Endothelial cell of umbilical vein (primary cell): ENCODE measurements at regions not wholly inside any gene's neighbourhood (a gene's known extent, or its start where the extent isn't known, plus 50 kb on each side); places are given as distances from the start of the nearest gene placed in this dataset.

ENCODE experiments used
- BruUV-seq: library from RNA; stranded (reverse); fragments of 400-500 nt; replicated peaks from 2 replicates; lab custom pipeline; 2021; lab: Mats Ljungman, UMichigan
- CTCF ChIA-PET: fragments of 300-600, 350-600 bp; sonication (Branson Sonifier 250); formaldehyde crosslinking; loops from one replicate; lab custom pipeline; 2021; ENCODE audit warnings: antibody characterized with exemption, inconsistent platforms; lab: Charles Lee
- POLR2A ChIA-PET: fragments of 300-600, 350-600 bp; sonication (Branson Sonifier 250); formaldehyde crosslinking; loops from one replicate; lab custom pipeline; 2021; ENCODE audit warnings: antibody characterized with exemption, inconsistent platforms; lab: Charles Lee
- DNase-seq: peaks from one replicate; pipeline ENCODE4 v3.0.0-alpha.2; 2011; ENCODE audit warnings: low read depth, low spot score
- FAIRE-seq: peaks from 2 replicates; lab custom pipeline; 2011; peaks lifted over from hg19 to GRCh38; lab: Jason Lieb, UNC
- H2AFZ ChIP-seq: 2 replicates; pipeline ENCODE4 v1.6.0; 2012; ENCODE audit warnings: low read depth, low read length, control low read depth, inconsistent platforms
- H3K27ac ChIP-seq: 2 replicates; pipeline ENCODE4 v1.5.1; 2011; ENCODE audit warnings: low read depth, mild to moderate bottlenecking, control low read depth, low read length, moderate library complexity; ENCODE audit not compliant: insufficient read depth
- H3K27me3 ChIP-seq, 2 experiments: 2 replicates each; pipeline versions ENCODE4 v1.6.0 to v1.6.1; 2011; ENCODE audit warnings: low read length in 2 of 2, mixed read lengths in 1 of 2; ENCODE audit not compliant: control insufficient read depth in 2 of 2, insufficient read depth in 2 of 2
- H3K36me3 ChIP-seq, 2 experiments: 2 replicates in 1 of 2; 3 replicates in 1 of 2; pipeline ENCODE4 v1.5.1; 2011; ENCODE audit warnings: low read length in 2 of 2, mild to moderate bottlenecking in 1 of 2, moderate library complexity in 1 of 2; ENCODE audit not compliant: control insufficient read depth in 2 of 2, insufficient read depth in 2 of 2; ENCODE audit errors: extremely low read depth in 1 of 2
- H3K4me1 ChIP-seq: 3 replicates; pipeline ENCODE4 v1.5.1; 2011; ENCODE audit warnings: mild to moderate bottlenecking, low read length; ENCODE audit not compliant: control insufficient read depth, insufficient read depth; ENCODE audit errors: extremely low read depth
- H3K4me2 ChIP-seq: 2 replicates; pipeline ENCODE4 v1.6.1; 2011; ENCODE audit warnings: low read length, control low read depth, mixed read lengths; ENCODE audit not compliant: insufficient read depth
- H3K4me3 ChIP-seq, 3 experiments: fragments of 200-600 bp in 1 of 3; sonication (generic), shearing (Covaris generic) in 1 of 3; replicated peaks in 1 of 3; 2 replicates each; pipeline ENCODE4 v1.5.1; 2011 to 2016; ENCODE audit warnings: control low read depth in 3 of 3, low read length in 3 of 3, mild to moderate bottlenecking in 2 of 3, inconsistent platforms in 1 of 3, low read depth in 1 of 3, moderate library complexity in 1 of 3; ENCODE audit not compliant: insufficient read depth in 1 of 3
- H3K79me2 ChIP-seq: 2 replicates; pipeline ENCODE4 v1.6.0; 2012; ENCODE audit warnings: low read length, inconsistent platforms; ENCODE audit not compliant: control insufficient read depth, insufficient read depth
- H3K9ac ChIP-seq: replicated peaks from 2 replicates; pipeline ENCODE3; 2011; ENCODE audit warnings: low read length, control low read depth; ENCODE audit not compliant: insufficient read depth; ENCODE audit errors: extremely low read depth
- H3K9me1 ChIP-seq: replicated peaks from 3 replicates; pipeline ENCODE4 v1.6.0; 2011; ENCODE audit warnings: mild to moderate bottlenecking, low read length; ENCODE audit not compliant: control insufficient read depth, insufficient read depth; ENCODE audit errors: extremely low read depth
- H3K9me3 ChIP-seq: replicated peaks from 2 replicates; pipeline ENCODE4 v1.5.1; 2012; ENCODE audit warnings: low read length, inconsistent platforms; ENCODE audit not compliant: control insufficient read depth, insufficient read depth
- H4K20me1 ChIP-seq: replicated peaks from 2 replicates; pipeline ENCODE3; 2011; ENCODE audit warnings: mild to moderate bottlenecking, low read length; ENCODE audit not compliant: control insufficient read depth, insufficient read depth; ENCODE audit errors: extremely low read depth
- CTCF ChIP-seq, 2 donors: IDR thresholded peaks; 1 replicate in 1 of 2; 2 replicates in 1 of 2; pipeline ENCODE4 v1.5.1; 2011; ENCODE audit warnings: low read length in 2 of 2, mild to moderate bottlenecking in 2 of 2, moderate library complexity in 2 of 2, control low read depth in 1 of 2, inconsistent platforms in 1 of 2, low read depth in 1 of 2; ENCODE audit not compliant: insufficient read depth in 1 of 2; ENCODE audit errors: extremely low read depth in 1 of 2
- EZH2 ChIP-seq: IDR thresholded peaks from 2 replicates; pipeline ENCODE4 v1.6.1; 2012; ENCODE audit warnings: borderline replicate concordance, low read depth, mild to moderate bottlenecking, moderate library complexity, low read length, inconsistent platforms; ENCODE audit not compliant: severe bottlenecking
- FOS ChIP-seq: IDR thresholded peaks from 2 replicates; pipeline ENCODE4 v1.6.1; 2011; ENCODE audit warnings: mild to moderate bottlenecking, low read length, moderate library complexity, borderline replicate concordance; ENCODE audit not compliant: insufficient read depth
- GATA2 ChIP-seq: IDR thresholded peaks from 2 replicates; pipeline ENCODE4 v1.7.0; 2011; ENCODE audit warnings: low read depth, mild to moderate bottlenecking, moderate library complexity, mixed read lengths, low read length; ENCODE audit not compliant: insufficient read length, insufficient read depth
- JUN ChIP-seq: IDR thresholded peaks from 2 replicates; pipeline ENCODE4 v1.6.1; 2011; ENCODE audit warnings: borderline replicate concordance, low read depth; ENCODE audit not compliant: insufficient read length, insufficient read depth
- MAX ChIP-seq: IDR thresholded peaks from 2 replicates; pipeline ENCODE4 v1.6.1; 2011; ENCODE audit not compliant: insufficient read depth, insufficient read length
- MYC ChIP-seq: IDR thresholded peaks from one replicate; pipeline ENCODE4 v1.6.1; 2011; ENCODE audit warnings: mild to moderate bottlenecking, low read depth, low read length
- POLR2A ChIP-seq: IDR thresholded peaks from 2 replicates; pipeline ENCODE4 v1.6.1; 2012; ENCODE audit warnings: low read depth, mild to moderate bottlenecking, control low read depth, low read length
- POLR2AphosphoS5 ChIP-seq: IDR thresholded peaks from 2 replicates; pipeline ENCODE4 v1.6.1; 2012; ENCODE audit warnings: low read depth, mild to moderate bottlenecking, control low read depth, low read length, moderate library complexity; ENCODE audit not compliant: insufficient read depth
- dilution Hi-C: fragments of 300-500 bp; cut with MboI; formaldehyde crosslinking; loops from one replicate; pipeline ENCODE4 v1.15.0; 2019; ENCODE audit warnings: low sequenced_read_pairs; ENCODE audit not compliant: extremely low pct_ligation_motif_present
- intact Hi-C: fragments of 100-400 bp; cut with micrococcal nuclease; formaldehyde crosslinking; loops from one replicate; pipeline ENCODE4 v1.10.0; 2022

- BruUV-seq = no TSS peak
Observed at GRCh38 chr1:208896768-208897167, 652.6 kb upstream of the PLXNA2 start.

More at GRCh38 chr1:208896768-208897167, 652.6 kb upstream of the PLXNA2 start:
- POLR2A ChIA-PET = no interaction called here
- dilution Hi-C loops = no loop called here
- Histone ChIP-seq H3K9ac (no peak overlapping the region), H3K9me3 (no peaks in the 10 kb centered on the region), H3K4me1 (no peaks in the 10 kb centered on the region), H3K27ac (no peak overlapping the region), H3K4me2 (no peak overlapping the region), H4K20me1 (no peaks in the 10 kb centered on the region), H3K27me3 (no peaks in the 10 kb centered on the region), H3K36me3 (no peaks in the 10 kb centered on the region), H2AFZ (no peak overlapping the region), H3K4me3 (no peak overlapping the region), H3K9me1 (no peaks in the 10 kb centered on the region), H3K79me2 (no peaks in the 10 kb centered on the region)
- CTCF ChIA-PET = no interaction called here
- no peak for TF ChIP-seq POLR2A
- TF ChIP-seq GATA2 = no peak
- TF ChIP-seq FOS = no peak
- TF ChIP-seq CTCF (IDR thresholded peaks at IDR 0.05; ENCODE audit: extremely low read depth in 1 of 2, insufficient read depth in 1 of 2, low read depth in 1 of 2, low read length in 2 of 2) = no peak
- TF ChIP-seq MYC = no peak
- TF ChIP-seq MAX = no peak
- no peak for TF ChIP-seq POLR2AphosphoS5
- TF ChIP-seq EZH2 = no peak
- no peak for TF ChIP-seq JUN
- intact Hi-C loops = no loop called here
- no peak for FAIRE-seq
- DNase-seq = no peak
